Loucy (cell line): ENCODE measurements at regions not wholly inside any gene's neighbourhood (a gene's known extent, or its start where the extent isn't known, plus 50 kb on each side); places are given as distances from the start of the nearest gene placed in this dataset.

Experiments used
- H2AFZ ChIP-seq: fragments of 200-600 bp; sonication (generic); 2 replicates; pipeline ENCODE4 v1.6.0; 2016; ENCODE audit warnings: antibody characterized with exemption, mild to moderate bottlenecking, low read length, moderate library complexity
- H3F3A ChIP-seq: fragments of 200-600 bp; 2 replicates; pipeline ENCODE4 v1.6.0; 2016; ENCODE audit warnings: antibody characterized with exemption, low read depth, mild to moderate bottlenecking
- H3K27me3 ChIP-seq: fragments of 200-600 bp; sonication (generic); 2 replicates; pipeline ENCODE4 v1.6.1; 2014; ENCODE audit warnings: low read length, mild to moderate bottlenecking; ENCODE audit not compliant: insufficient read depth, poor library complexity, severe bottlenecking
- H3K36me3 ChIP-seq: fragments of 200-600 bp; sonication (generic); 2 replicates; pipeline ENCODE4 v1.6.1; 2016; ENCODE audit warnings: low read length; ENCODE audit not compliant: insufficient read depth
- H3K4me1 ChIP-seq: fragments of 200-600 bp; sonication (generic); 2 replicates; pipeline ENCODE4 v1.5.1; 2014; ENCODE audit warnings: low read length, mild to moderate bottlenecking; ENCODE audit not compliant: insufficient read depth, poor library complexity, severe bottlenecking
- H3K4me2 ChIP-seq: fragments of 200-600 bp; sonication (generic); 2 replicates; pipeline ENCODE4 v1.6.0; 2014; ENCODE audit warnings: antibody characterized with exemption, low read length, low read depth, mild to moderate bottlenecking; ENCODE audit not compliant: poor library complexity, severe bottlenecking
- H3K4me3 ChIP-seq: fragments of 200-600 bp; sonication (generic); 2 replicates; pipeline ENCODE4 v1.5.1; 2014; ENCODE audit warnings: low read length, mild to moderate bottlenecking, mixed read lengths; ENCODE audit not compliant: poor library complexity, severe bottlenecking
- H3K79me2 ChIP-seq: fragments of 200-600 bp; sonication (generic); 2 replicates; pipeline ENCODE4 v1.6.1; 2014; ENCODE audit warnings: low read length; ENCODE audit not compliant: insufficient read depth
- H3K9ac ChIP-seq: fragments of 200-600 bp; sonication (generic); 2 replicates; pipeline ENCODE4 v1.6.0; 2014; ENCODE audit warnings: mild to moderate bottlenecking, low read depth, low read length, moderate library complexity; ENCODE audit not compliant: poor library complexity, severe bottlenecking
- H3K9me2 ChIP-seq: fragments of 200-600 bp; sonication (generic); replicated peaks from 2 replicates; pipeline ENCODE4 v1.6.1; 2016; ENCODE audit warnings: low read depth, low read length, mixed read lengths
- H3K9me3 ChIP-seq: fragments of 200-600 bp; sonication (generic); 2 replicates; pipeline ENCODE4 v1.6.1; 2014; ENCODE audit warnings: mild to moderate bottlenecking, antibody characterized with exemption, low read length, low read depth; ENCODE audit not compliant: insufficient read depth
- H4K20me1 ChIP-seq: fragments of 200-600 bp; sonication (generic); 2 replicates; pipeline ENCODE4 v1.6.0; 2014; ENCODE audit warnings: antibody characterized with exemption, low read length, mild to moderate bottlenecking; ENCODE audit not compliant: insufficient read depth, poor library complexity, severe bottlenecking
- EZH2phosphoT487 ChIP-seq: fragments of 200-600 bp; IDR thresholded peaks from 2 replicates; pipeline ENCODE4 v1.6.1; 2018; ENCODE audit warnings: antibody characterized with exemption, mild to moderate bottlenecking, moderate library complexity, borderline replicate concordance
- TF ChIP-seq, protein P1 (sequence below): fragments of 200-600 bp; sonication (generic); conservative IDR thresholded peaks from 2 replicates; pipeline ENCODE4 v1.5.1; 2014; ENCODE audit warnings: mild to moderate bottlenecking, antibody characterized with exemption, low read length

DNA sequence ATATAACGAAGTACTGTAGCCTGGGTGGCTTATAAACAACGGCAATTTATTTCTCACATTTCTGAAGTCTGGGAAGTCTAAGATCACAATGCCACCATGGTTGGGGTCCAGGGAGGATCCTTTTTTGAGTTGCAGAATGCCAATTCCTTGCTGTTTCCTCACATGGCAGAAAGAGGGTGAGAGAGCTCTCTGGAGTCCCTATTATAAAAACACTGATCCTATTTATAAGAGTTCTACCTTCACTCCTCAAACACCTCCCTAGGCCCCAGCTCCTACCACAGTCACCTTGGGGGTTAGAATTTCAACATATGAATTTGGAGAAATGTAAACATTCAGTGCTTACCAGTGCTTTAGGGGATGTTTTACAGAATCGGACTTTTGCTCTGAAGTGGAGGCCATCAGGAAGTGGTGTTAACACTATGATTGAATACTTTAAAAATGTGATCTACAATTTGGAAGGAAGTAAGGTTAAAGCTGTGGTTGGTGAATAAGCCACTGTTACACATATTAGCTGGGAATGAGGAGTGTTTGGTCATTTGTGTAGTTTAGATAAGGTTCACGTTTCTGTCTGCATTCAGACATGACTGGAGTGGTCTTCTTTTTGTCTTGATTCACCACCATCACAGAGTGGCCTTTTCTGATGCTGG, 79.9 kb upstream of the SPTLC3 start:
- no peaks in the 10 kb centered on the region for H3K79me2 ChIP-seq
- H3K27me3 ChIP-seq, result no peaks in the 10 kb centered on the region
- peaks cover 5% of the 10 kb centered on the region for H3K4me1 ChIP-seq
- no peaks in the 10 kb centered on the region for H3K9me2 ChIP-seq
- no peaks in the 10 kb centered on the region for H3F3A ChIP-seq
- H3K9me3 ChIP-seq, result no peaks in the 10 kb centered on the region
- no peaks in the 10 kb centered on the region for H3K36me3 ChIP-seq
- H3K4me2 ChIP-seq, result no peak overlapping the region
- H2AFZ ChIP-seq, result no peak overlapping the region
- TF ChIP-seq EZH2phosphoT487, result no peak
- TF ChIP-seq, protein P1, sequence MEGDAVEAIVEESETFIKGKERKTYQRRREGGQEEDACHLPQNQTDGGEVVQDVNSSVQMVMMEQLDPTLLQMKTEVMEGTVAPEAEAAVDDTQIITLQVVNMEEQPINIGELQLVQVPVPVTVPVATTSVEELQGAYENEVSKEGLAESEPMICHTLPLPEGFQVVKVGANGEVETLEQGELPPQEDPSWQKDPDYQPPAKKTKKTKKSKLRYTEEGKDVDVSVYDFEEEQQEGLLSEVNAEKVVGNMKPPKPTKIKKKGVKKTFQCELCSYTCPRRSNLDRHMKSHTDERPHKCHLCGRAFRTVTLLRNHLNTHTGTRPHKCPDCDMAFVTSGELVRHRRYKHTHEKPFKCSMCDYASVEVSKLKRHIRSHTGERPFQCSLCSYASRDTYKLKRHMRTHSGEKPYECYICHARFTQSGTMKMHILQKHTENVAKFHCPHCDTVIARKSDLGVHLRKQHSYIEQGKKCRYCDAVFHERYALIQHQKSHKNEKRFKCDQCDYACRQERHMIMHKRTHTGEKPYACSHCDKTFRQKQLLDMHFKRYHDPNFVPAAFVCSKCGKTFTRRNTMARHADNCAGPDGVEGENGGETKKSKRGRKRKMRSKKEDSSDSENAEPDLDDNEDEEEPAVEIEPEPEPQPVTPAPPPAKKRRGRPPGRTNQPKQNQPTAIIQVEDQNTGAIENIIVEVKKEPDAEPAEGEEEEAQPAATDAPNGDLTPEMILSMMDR, result no peak
- no peaks in the 10 kb centered on the region for H4K20me1 ChIP-seq
- H3K4me3 ChIP-seq, result no peak overlapping the region
- H3K9ac ChIP-seq, result no peak overlapping the region

DNA sequence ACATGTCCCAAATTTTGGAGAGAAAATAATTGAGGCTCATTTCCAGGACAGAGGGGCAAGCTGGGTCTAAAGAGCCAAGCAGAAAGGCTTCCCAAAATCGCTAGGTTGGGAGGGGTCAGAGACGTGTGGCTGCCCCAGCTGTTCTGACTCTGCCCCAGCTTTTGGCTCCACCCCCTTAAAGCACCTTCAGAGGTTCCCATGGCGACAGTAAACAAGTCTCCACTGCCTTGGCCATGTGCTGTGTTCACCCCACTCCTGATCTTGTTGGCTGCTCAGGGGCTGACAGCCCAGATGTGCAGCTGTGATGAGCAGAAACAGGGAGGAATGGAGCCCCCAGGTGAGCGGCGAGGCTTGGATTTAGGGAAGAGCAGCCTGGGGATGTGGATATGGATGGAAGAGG, 72.8 kb upstream of the SPTLC3 start:
- TF ChIP-seq, protein P1, result no peak
- TF ChIP-seq EZH2phosphoT487, result no peak
- no peaks in the 10 kb centered on the region for H3K4me1 ChIP-seq
- no peaks in the 10 kb centered on the region for H3K9me2 ChIP-seq
- no peak overlapping the region for H3K4me3 ChIP-seq
- no peaks in the 10 kb centered on the region for H3K79me2 ChIP-seq
- no peak overlapping the region for H3K9ac ChIP-seq
- H4K20me1 ChIP-seq, result no peaks in the 10 kb centered on the region
- no peaks in the 10 kb centered on the region for H3K9me3 ChIP-seq
- no peak overlapping the region for H3K4me2 ChIP-seq
- H3F3A ChIP-seq, result no peaks in the 10 kb centered on the region
- H2AFZ ChIP-seq, result no peak overlapping the region
- H3K36me3 ChIP-seq, result no peaks in the 10 kb centered on the region
- H3K27me3 ChIP-seq, result no peaks in the 10 kb centered on the region

DNA sequence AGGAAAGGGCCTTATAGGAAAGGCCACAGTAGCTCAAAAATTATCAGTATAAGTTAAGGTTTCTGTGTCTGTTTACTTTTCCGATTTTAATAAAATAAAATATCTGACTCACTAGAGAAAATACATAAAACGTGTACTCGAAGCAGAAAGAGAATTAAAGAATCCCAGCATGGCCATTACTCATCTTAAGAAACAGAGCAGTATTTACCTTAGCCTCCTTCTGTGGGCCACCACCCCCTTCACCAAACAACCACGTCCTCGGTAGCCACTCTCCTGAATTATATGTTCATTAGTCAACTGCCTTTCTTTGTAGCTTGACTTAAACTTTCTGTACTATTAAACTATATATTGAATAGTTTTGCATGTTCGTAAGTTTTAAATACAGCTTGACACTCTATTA, 72.2 kb upstream of the SPTLC3 start:
- Histone ChIP-seq H3K4me1 (no peaks in the 10 kb centered on the region), H3K4me3 (no peak overlapping the region), H2AFZ (no peak overlapping the region), H3K9ac (no peak overlapping the region), H3K36me3 (no peaks in the 10 kb centered on the region), H3K9me2 (no peaks in the 10 kb centered on the region), H3K79me2 (no peaks in the 10 kb centered on the region), H3K9me3 (no peaks in the 10 kb centered on the region), H3F3A (no peaks in the 10 kb centered on the region), H4K20me1 (no peaks in the 10 kb centered on the region), H3K27me3 (no peaks in the 10 kb centered on the region), H3K4me2 (no peak overlapping the region)
- TF ChIP-seq EZH2phosphoT487, result no peak
- TF ChIP-seq, protein P1, result no peak
